Fibroblast of lung (primary cell): ENCODE measurements at regions not wholly inside any gene's neighbourhood (a gene's known extent, or its start where the extent isn't known, plus 50 kb on each side); places are given as distances from the start of the nearest gene placed in this dataset.

ENCODE experiments used
- EZH2 ChIP-seq: IDR thresholded peaks from 2 replicates; pipeline ENCODE4 v1.5.1; 2012; ENCODE audit warnings: low read length, control low read depth, mild to moderate bottlenecking; ENCODE audit errors: missing control alignments
- TF ChIP-seq, protein P1 (sequence below), 2 donors: IDR thresholded peaks in 1 of 2; conservative IDR thresholded peaks in 1 of 2; 1 replicate in 1 of 2; 2 replicates in 1 of 2; pipeline ENCODE4 v1.5.1; 2011 to 2012; ENCODE audit warnings: low read length in 2 of 2, control low read depth in 1 of 2, inconsistent platforms in 1 of 2, low read depth in 1 of 2, mild to moderate bottlenecking in 1 of 2

DNA sequence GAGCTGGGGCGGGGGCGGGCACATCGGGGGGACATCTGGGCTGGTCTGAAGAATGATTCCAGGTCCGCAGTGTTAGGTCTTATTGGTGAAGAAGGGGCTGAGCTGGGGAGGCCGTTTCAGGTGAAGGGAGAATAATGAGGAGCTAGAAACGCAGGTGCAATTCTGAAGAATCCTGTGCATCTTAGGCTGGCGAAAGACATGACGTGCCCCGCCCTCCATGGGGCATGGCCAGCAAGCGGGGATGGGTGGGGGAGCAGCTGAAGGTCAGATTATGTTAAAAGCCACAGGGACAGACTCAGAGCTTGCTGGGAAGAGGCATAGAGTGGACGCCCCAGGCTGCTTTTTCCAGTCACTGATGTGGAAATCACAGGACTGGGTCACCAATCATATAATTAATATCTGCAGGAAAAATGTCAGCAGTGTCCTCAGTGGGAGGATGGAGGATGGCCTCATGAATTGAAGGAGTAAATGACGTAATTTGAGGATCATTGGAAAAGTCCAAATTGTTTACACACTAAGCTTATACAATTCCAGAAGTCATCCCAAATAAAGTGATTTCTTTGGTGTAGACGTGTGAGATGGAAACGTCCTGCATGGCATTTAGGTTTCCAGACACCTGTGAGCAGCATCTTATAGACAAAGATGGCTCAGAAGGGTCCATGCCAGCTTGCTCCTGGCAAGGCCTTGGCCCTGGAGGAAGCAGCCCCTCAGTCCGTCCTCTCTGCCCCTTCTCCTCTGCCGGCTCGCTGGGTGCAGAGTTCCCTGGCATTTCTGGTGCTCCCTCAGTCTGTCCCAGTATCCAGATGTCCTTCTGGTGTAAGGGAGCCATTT lies 109.6 kb upstream of the FRMD1 start:
- TF ChIP-seq, protein P1, sequence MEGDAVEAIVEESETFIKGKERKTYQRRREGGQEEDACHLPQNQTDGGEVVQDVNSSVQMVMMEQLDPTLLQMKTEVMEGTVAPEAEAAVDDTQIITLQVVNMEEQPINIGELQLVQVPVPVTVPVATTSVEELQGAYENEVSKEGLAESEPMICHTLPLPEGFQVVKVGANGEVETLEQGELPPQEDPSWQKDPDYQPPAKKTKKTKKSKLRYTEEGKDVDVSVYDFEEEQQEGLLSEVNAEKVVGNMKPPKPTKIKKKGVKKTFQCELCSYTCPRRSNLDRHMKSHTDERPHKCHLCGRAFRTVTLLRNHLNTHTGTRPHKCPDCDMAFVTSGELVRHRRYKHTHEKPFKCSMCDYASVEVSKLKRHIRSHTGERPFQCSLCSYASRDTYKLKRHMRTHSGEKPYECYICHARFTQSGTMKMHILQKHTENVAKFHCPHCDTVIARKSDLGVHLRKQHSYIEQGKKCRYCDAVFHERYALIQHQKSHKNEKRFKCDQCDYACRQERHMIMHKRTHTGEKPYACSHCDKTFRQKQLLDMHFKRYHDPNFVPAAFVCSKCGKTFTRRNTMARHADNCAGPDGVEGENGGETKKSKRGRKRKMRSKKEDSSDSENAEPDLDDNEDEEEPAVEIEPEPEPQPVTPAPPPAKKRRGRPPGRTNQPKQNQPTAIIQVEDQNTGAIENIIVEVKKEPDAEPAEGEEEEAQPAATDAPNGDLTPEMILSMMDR (conservative IDR thresholded peaks at IDR 0.05 in 1 of 2, IDR thresholded peaks at IDR 0.05 in 1 of 2; ENCODE audit: low read depth in 1 of 2, low read length in 2 of 2), result no peak
- TF ChIP-seq EZH2, result no peak
